RWPE2 (cell line): ENCODE measurements at regions not wholly inside any gene's neighbourhood (a gene's known extent, or its start where the extent isn't known, plus 50 kb on each side); places are given as distances from the start of the nearest gene placed in this dataset.

ENCODE experiments used
- ATAC-seq: fragments of 200-7000 bp; cut with Tn5 transposase; 3 replicates; pipeline ENCODE4 v1.9.1; 2021; ENCODE audit warnings: low read depth
- DNase-seq: peaks from one replicate; pipeline ENCODE4 v3.0.0-alpha.2; 2020; ENCODE audit warnings: low spot score
- H3K27ac ChIP-seq: fragments of 450-650 bp; 2 replicates; pipeline ENCODE4 v1.5.1; 2017; ENCODE audit warnings: mild to moderate bottlenecking; ENCODE audit not compliant: poor library complexity, severe bottlenecking
- H3K27me3 ChIP-seq: fragments of 250-450 bp; sonication (Bioruptor Pico); 2 replicates; pipeline ENCODE4 v1.5.1; 2021; ENCODE audit warnings: mild to moderate bottlenecking, moderate library complexity; ENCODE audit not compliant: insufficient read depth, poor library complexity, severe bottlenecking
- H3K36me3 ChIP-seq: fragments of 250-450 bp; sonication (Bioruptor Pico); 2 replicates; pipeline ENCODE4 v1.5.1; 2020; ENCODE audit warnings: low read depth, mild to moderate bottlenecking, moderate library complexity
- H3K4me1 ChIP-seq: fragments of 250-450 bp; sonication (Bioruptor Pico); 2 replicates; pipeline ENCODE4 v1.5.1; 2021; ENCODE audit warnings: mild to moderate bottlenecking, moderate library complexity; ENCODE audit not compliant: insufficient read depth, poor library complexity, severe bottlenecking
- H3K4me3 ChIP-seq: fragments of 250-450 bp; sonication (Bioruptor Pico); 2 replicates; pipeline ENCODE4 v1.5.1; 2021; ENCODE audit warnings: mild to moderate bottlenecking, moderate library complexity; ENCODE audit not compliant: severe bottlenecking
- H3K9me3 ChIP-seq: fragments of 250-450 bp; sonication (Bioruptor Pico); 2 replicates; pipeline ENCODE4 v1.5.1; 2021; ENCODE audit warnings: mild to moderate bottlenecking, moderate library complexity; ENCODE audit not compliant: severe bottlenecking
- CTCF ChIP-seq: fragments of 450-650 bp; IDR thresholded peaks from one replicate; pipeline ENCODE4 v1.5.1; 2017; ENCODE audit warnings: mild to moderate bottlenecking, moderate library complexity; ENCODE audit not compliant: poor library complexity, severe bottlenecking

- no peak overlapping the region for H3K4me3 ChIP-seq
- H3K36me3 ChIP-seq, result no peaks in the 10 kb centered on the region
- H3K4me1 ChIP-seq, result no peaks in the 10 kb centered on the region
- no peaks in the 10 kb centered on the region for H3K9me3 ChIP-seq
- no peak for DNase-seq
- no peak overlapping the region for H3K27ac ChIP-seq
- no peak for ATAC-seq
- H3K27me3 ChIP-seq, result no peaks in the 10 kb centered on the region
- no peak for TF ChIP-seq CTCF
Measured at GRCh38 chr1:90335558-90335957, 340.6 kb downstream of the ZNF326 start.

GRCh38 chr1:90334137-90334536 is 339.2 kb downstream of the ZNF326 start:
- no peaks in the 10 kb centered on the region for H3K4me1 ChIP-seq
- ATAC-seq (no peak), DNase-seq (no peak)
- no peaks in the 10 kb centered on the region for H3K36me3 ChIP-seq
- H3K4me3 ChIP-seq, result no peak overlapping the region
- H3K27ac ChIP-seq, result no peak overlapping the region
- TF ChIP-seq CTCF, result no peak
- H3K27me3 ChIP-seq, result no peaks in the 10 kb centered on the region
- H3K9me3 ChIP-seq, result no peaks in the 10 kb centered on the region

GRCh38 chr1:90325168-90325567 is 330.3 kb downstream of the ZNF326 start:
- Histone ChIP-seq H3K4me3 (no peak overlapping the region), H3K4me1 (no peaks in the 10 kb centered on the region), H3K36me3 (no peaks in the 10 kb centered on the region), H3K9me3 (no peaks in the 10 kb centered on the region), H3K27me3 (no peaks in the 10 kb centered on the region), H3K27ac (no peak overlapping the region)
- ATAC-seq (no peak), DNase-seq (no peak)
- no peak for TF ChIP-seq CTCF

- ATAC-seq, result no peak
- no peak for TF ChIP-seq CTCF
- no peak overlapping the region for H3K4me3 ChIP-seq
Measured at GRCh38 chr1:90322186-90322585, 327.3 kb downstream of the ZNF326 start.

GRCh38 chr1:90319918-90320317 is 325.0 kb downstream of the ZNF326 start:
- no peak for TF ChIP-seq CTCF

More at GRCh38 chr1:90322186-90322585, 327.3 kb downstream of the ZNF326 start:
- H3K27me3 ChIP-seq, result no peaks in the 10 kb centered on the region
- no peak overlapping the region for H3K27ac ChIP-seq
- DNase-seq, result no peak
- H3K36me3 ChIP-seq, result no peaks in the 10 kb centered on the region
- H3K4me1 ChIP-seq, result no peaks in the 10 kb centered on the region
- no peaks in the 10 kb centered on the region for H3K9me3 ChIP-seq

More at GRCh38 chr1:90319918-90320317, 325.0 kb downstream of the ZNF326 start:
- Histone ChIP-seq H3K4me3 (no peak overlapping the region), H3K27me3 (no peaks in the 10 kb centered on the region), H3K4me1 (no peaks in the 10 kb centered on the region), H3K36me3 (no peaks in the 10 kb centered on the region), H3K9me3 (no peaks in the 10 kb centered on the region), H3K27ac (no peak overlapping the region)
- DNase-seq (no peak), ATAC-seq (no peak)
